Keratinocyte (primary cell): ENCODE measurements at regions not wholly inside any gene's neighbourhood (a gene's known extent, or its start where the extent isn't known, plus 50 kb on each side); places are given as distances from the start of the nearest gene placed in this dataset.

Experiments used
- DNase-seq: peaks from one replicate; pipeline ENCODE4 v3.0.0-alpha.2; 2011; ENCODE audit warnings: low read depth, missing footprints, low spot score
- FAIRE-seq: peaks from 2 replicates; lab custom pipeline; 2011; peaks lifted over from hg19 to GRCh38; lab: Jason Lieb, UNC
- H2AFZ ChIP-seq: 2 replicates; pipeline ENCODE4 v1.6.0; 2012; ENCODE audit warnings: low read length, control low read depth, inconsistent platforms; ENCODE audit not compliant: control insufficient read depth
- H3K27ac ChIP-seq: 2 replicates; pipeline ENCODE4 v1.5.1; 2011; ENCODE audit warnings: low read length; ENCODE audit not compliant: control insufficient read depth, insufficient read depth
- H3K27me3 ChIP-seq: 3 replicates; pipeline ENCODE4 v1.6.0; 2011; ENCODE audit warnings: low read length; ENCODE audit not compliant: control insufficient read depth, insufficient read depth; ENCODE audit errors: extremely low read depth
- H3K36me3 ChIP-seq, 2 experiments: 2 replicates in 1 of 2; 3 replicates in 1 of 2; pipeline ENCODE4 v1.5.1; 2011; ENCODE audit warnings: low read length in 2 of 2, mild to moderate bottlenecking in 1 of 2; ENCODE audit not compliant: control insufficient read depth in 2 of 2, insufficient read depth in 2 of 2; ENCODE audit errors: extremely low read depth in 1 of 2
- H3K4me1 ChIP-seq: 3 replicates; pipeline ENCODE4 v1.5.1; 2011; ENCODE audit warnings: low read length; ENCODE audit not compliant: control insufficient read depth, insufficient read depth; ENCODE audit errors: extremely low read depth
- H3K4me2 ChIP-seq: 3 replicates; pipeline ENCODE4 v1.6.0; 2011; ENCODE audit warnings: low read depth, low read length; ENCODE audit not compliant: control insufficient read depth, insufficient read depth; ENCODE audit errors: extremely low read depth
- H3K4me3 ChIP-seq, 3 experiments: fragments of 200-600 bp in 1 of 3; sonication (generic) in 1 of 3; 2 replicates in 2 of 3; 3 replicates in 1 of 3; pipeline ENCODE4 v1.5.1; 2011 to 2016; ENCODE audit warnings: low read length in 3 of 3, mild to moderate bottlenecking in 3 of 3, control low read depth in 2 of 3, inconsistent platforms in 1 of 3, low read depth in 1 of 3, mixed read lengths in 1 of 3, mixed run types in 1 of 3, moderate library complexity in 1 of 3; ENCODE audit not compliant: control insufficient read depth in 2 of 3, insufficient read depth in 2 of 3; ENCODE audit errors: extremely low read depth in 1 of 3
- H3K79me2 ChIP-seq: 2 replicates; pipeline ENCODE4 v1.6.0; 2012; ENCODE audit warnings: low read length; ENCODE audit not compliant: control insufficient read depth, insufficient read depth
- H3K9ac ChIP-seq: 3 replicates; pipeline ENCODE4 v1.6.0; 2011; ENCODE audit warnings: low read length; ENCODE audit not compliant: control insufficient read depth, insufficient read depth; ENCODE audit errors: extremely low read depth
- H3K9me1 ChIP-seq: 3 replicates; pipeline ENCODE4 v1.6.0; 2011; ENCODE audit warnings: low read length; ENCODE audit not compliant: control insufficient read depth, insufficient read depth; ENCODE audit errors: extremely low read depth
- H3K9me3 ChIP-seq: 2 replicates; pipeline ENCODE4 v1.5.1; 2012; ENCODE audit warnings: low read depth, low read length; ENCODE audit not compliant: control insufficient read depth
- H4K20me1 ChIP-seq: 3 replicates; pipeline ENCODE4 v1.6.0; 2011; ENCODE audit warnings: low read length; ENCODE audit not compliant: control insufficient read depth, insufficient read depth; ENCODE audit errors: extremely low read depth
- CTCF ChIP-seq, 3 experiments: IDR thresholded peaks in 1 of 3; conservative IDR thresholded peaks in 1 of 3; optimal IDR thresholded peaks in 1 of 3; 2 replicates in 2 of 3; 3 replicates in 1 of 3; pipeline versions ENCODE3 to v1.5.1; 2011; ENCODE audit warnings: low read length in 3 of 3, mild to moderate bottlenecking in 3 of 3, moderate library complexity in 2 of 3, control low read depth in 1 of 3, inconsistent platforms in 1 of 3; ENCODE audit not compliant: insufficient read depth in 2 of 3; ENCODE audit errors: extremely low read depth in 1 of 3
- EZH2 ChIP-seq: IDR thresholded peaks from one replicate; pipeline ENCODE4 v1.6.1; 2012; ENCODE audit warnings: inconsistent platforms, mild to moderate bottlenecking, low read length, moderate library complexity
- dilution Hi-C: fragments of 300-500 bp; cut with MboI; formaldehyde crosslinking; loops from one replicate; pipeline ENCODE4 v1.7.0; 2020; ENCODE audit warnings: low sequenced_read_pairs; ENCODE audit not compliant: extremely low pct_ligation_motif_present

GRCh38 chr13:88979465-88980175 is 1308.4 kb downstream of the SLITRK5 start:
- FAIRE-seq, result peak; percentile 78
- Histone ChIP-seq H3K36me3 (no peaks in the 10 kb centered on the region), H3K9ac (no peak overlapping the region), H3K79me2 (no peaks in the 10 kb centered on the region), H3K4me3 (no peak overlapping the region), H3K9me1 (no peaks in the 10 kb centered on the region), H3K4me1 (no peaks in the 10 kb centered on the region), H3K4me2 (no peak overlapping the region), H3K27me3 (no peaks in the 10 kb centered on the region), H3K27ac (no peak overlapping the region), H4K20me1 (no peaks in the 10 kb centered on the region), H3K9me3 (no peaks in the 10 kb centered on the region), H2AFZ (peak overlapping the region; percentile 27)
- dilution Hi-C loops, result no loop called here
- TF ChIP-seq EZH2, result no peak
- TF ChIP-seq CTCF (optimal IDR thresholded peaks at IDR 0.05 in 1 of 3, IDR thresholded peaks at IDR 0.05 in 1 of 3, conservative IDR thresholded peaks at IDR 0.05 in 1 of 3; ENCODE audit: extremely low read depth in 1 of 3, insufficient read depth in 2 of 3, low read length in 3 of 3), result peak; percentile 22 to 49 (median 27)
- DNase-seq, result no peak

DNA sequence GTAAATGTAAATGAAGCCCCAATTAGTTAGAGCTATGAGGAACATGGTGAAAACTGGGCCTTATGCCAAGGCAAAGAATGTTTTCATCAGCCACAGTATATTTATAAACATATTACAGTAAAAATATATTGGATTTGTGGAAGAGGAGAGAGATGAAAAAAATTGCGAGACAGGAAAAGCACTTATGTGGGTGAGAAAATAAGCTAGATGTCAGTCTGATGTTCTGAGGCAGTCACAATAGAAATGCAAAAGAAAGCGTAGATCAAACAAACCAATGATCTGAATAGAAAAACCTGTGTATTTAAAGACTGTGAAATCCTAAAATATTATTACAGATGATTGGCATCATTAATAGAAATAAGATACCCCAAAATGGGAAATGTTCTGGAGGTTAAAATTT is 1332.5 kb downstream of the SLITRK5 start:
- H3K4me3 ChIP-seq, result no peak overlapping the region
- H3K27me3 ChIP-seq, result no peaks in the 10 kb centered on the region
- no peaks in the 10 kb centered on the region for H3K36me3 ChIP-seq
- dilution Hi-C loops, result no loop called here
- H3K79me2 ChIP-seq, result no peaks in the 10 kb centered on the region
- H3K9me1 ChIP-seq, result no peaks in the 10 kb centered on the region
- H3K4me2 ChIP-seq, result no peak overlapping the region
- DNase-seq, result no peak
- no peak overlapping the region for H3K27ac ChIP-seq
- H2AFZ ChIP-seq, result no peak overlapping the region
- no peaks in the 10 kb centered on the region for H3K9me3 ChIP-seq
- FAIRE-seq, result no peak
- TF ChIP-seq EZH2, result no peak
- TF ChIP-seq CTCF (optimal IDR thresholded peaks at IDR 0.05 in 1 of 3, IDR thresholded peaks at IDR 0.05 in 1 of 3, conservative IDR thresholded peaks at IDR 0.05 in 1 of 3; ENCODE audit: extremely low read depth in 1 of 3, insufficient read depth in 2 of 3, low read length in 3 of 3), result no peak
- H4K20me1 ChIP-seq, result no peaks in the 10 kb centered on the region
- H3K4me1 ChIP-seq, result no peaks in the 10 kb centered on the region
- H3K9ac ChIP-seq, result no peak overlapping the region
